Upper lobe of left lung (tissue), 6 donors: ENCODE measurements at regions not wholly inside any gene's neighbourhood (a gene's known extent, or its start where the extent isn't known, plus 50 kb on each side); places are given as distances from the start of the nearest gene placed in this dataset.

Source experiments
- ATAC-seq, 2 donors: fragments of 200-7000 bp; cut with Tn5 transposase; one replicate each; pipeline ENCODE4 v1.9.1; 2022; ENCODE audit warnings: mild to moderate bottlenecking in 2 of 2, moderate library complexity in 2 of 2; ENCODE audit not compliant: low FRiP score in 2 of 2
- DNase-seq, 2 donors: peaks; one replicate each; pipeline ENCODE4 v3.0.0-alpha.2; 2019 to 2020
- H3K27ac ChIP-seq, 4 donors: fragments of 200-600 bp; sonication (generic); one replicate each; pipeline ENCODE4 v1.5.1; 2016 to 2019
- H3K27me3 ChIP-seq, 4 donors: fragments of 200-600 bp; sonication (generic); one replicate each; pipeline ENCODE4 v1.5.1; 2017 to 2019
- H3K36me3 ChIP-seq, 4 donors: fragments of 200-600 bp; sonication (generic); one replicate each; pipeline ENCODE4 v1.5.1; 2016 to 2019
- H3K4me1 ChIP-seq, 4 donors: fragments of 200-600 bp; sonication (generic); one replicate each; pipeline ENCODE4 v1.5.1; 2018 to 2019
- H3K4me3 ChIP-seq, 4 donors: fragments of 200-600 bp; sonication (generic); one replicate each; pipeline ENCODE4 v1.5.1; 2017 to 2019; ENCODE audit warnings: mild to moderate bottlenecking in 2 of 4, moderate library complexity in 1 of 4
- H3K9me3 ChIP-seq, 4 donors: fragments of 200-600 bp; sonication (generic); one replicate each; pipeline ENCODE4 v1.5.1; 2018 to 2019
- CTCF ChIP-seq, 6 experiments: fragments of 450-650 bp in 4 of 6; fragments of 200-600 bp in 2 of 6; sonication (generic) in 2 of 6; IDR thresholded peaks; one replicate each; pipeline ENCODE4 v1.5.1; 2016 to 2019; ENCODE audit warnings: antibody characterized with exemption in 6 of 6
- EP300 ChIP-seq, 4 donors: sonication (generic); formaldehyde crosslinking; IDR thresholded peaks; one replicate each; pipeline ENCODE4 v1.5.1; 2017; ENCODE audit warnings: antibody characterized with exemption in 4 of 4, control low read depth in 2 of 4
- POLR2A ChIP-seq, 4 donors: fragments of 450-650 bp; IDR thresholded peaks; one replicate each; pipeline ENCODE4 v1.5.1; 2016 to 2017; ENCODE audit warnings: antibody characterized with exemption in 4 of 4, mild to moderate bottlenecking in 2 of 4
- POLR2AphosphoS5 ChIP-seq, 2 donors: sonication (generic); formaldehyde crosslinking; IDR thresholded peaks; one replicate each; pipeline ENCODE4 v1.5.1; 2017; ENCODE audit warnings: antibody characterized with exemption in 2 of 2
- WGBS, 2 donors: methylation state at CpG; one replicate each; pipeline ENCODE4 v1.1.5; 2017 to 2018; 5-methylcytosine and 5-hydroxymethylcytosine counted together
- donor health status: DM: no; HTN: no; CAD: no; lungs with moderate emphysema.
- donor health status: DM: no; HTN: yes; CAD: no; lungs with severe emphysema.

DNA sequence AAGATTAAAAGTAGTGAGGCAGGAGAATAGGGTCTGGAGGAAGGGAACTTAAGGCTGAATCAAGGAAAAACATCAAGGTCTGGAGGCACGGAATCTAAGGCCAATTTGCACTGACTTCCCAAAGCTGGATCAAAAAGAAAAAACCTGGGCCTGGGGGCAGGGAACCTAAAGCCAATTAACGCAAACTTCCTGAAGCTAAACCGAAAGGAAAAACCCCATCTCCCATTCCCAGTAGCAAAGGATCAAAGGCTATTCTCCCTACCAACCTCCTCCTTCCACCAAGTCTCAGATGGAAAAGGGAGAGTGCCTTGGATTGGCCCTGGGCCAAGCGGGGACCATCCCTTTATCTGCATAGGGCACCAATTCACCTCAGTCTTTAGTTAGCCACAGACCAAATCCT, 384.2 kb downstream of the GRIN2B start:
- WGBS, 2 donors = 81 to 84% methylated on average over 4 of the region's 4 CpGs
- H3K27ac ChIP-seq = no peak overlapping the region
- no peak for ATAC-seq
- no peak overlapping the region for H3K4me3 ChIP-seq
- H3K27me3 ChIP-seq = no peaks in the 10 kb centered on the region
- no peaks in the 10 kb centered on the region for H3K9me3 ChIP-seq
- H3K36me3 ChIP-seq = no peaks in the 10 kb centered on the region
- no peak for DNase-seq
- TF ChIP-seq POLR2AphosphoS5 (IDR thresholded peaks at IDR 0.05) = no peak
- TF ChIP-seq POLR2A (IDR thresholded peaks at IDR 0.05) = no peak
- TF ChIP-seq EP300 (IDR thresholded peaks at IDR 0.05) = no peak
- no peak for TF ChIP-seq CTCF (IDR thresholded peaks at IDR 0.05)
- H3K4me1 ChIP-seq = no peaks in the 10 kb centered on the region

- Histone ChIP-seq H3K4me3 (no peak overlapping the region), H3K4me1 (no peaks in the 10 kb centered on the region), H3K9me3 (no peaks in the 10 kb centered on the region), H3K27ac (no peak overlapping the region), H3K27me3 (no peaks in the 10 kb centered on the region), H3K36me3 (no peaks in the 10 kb centered on the region)
- TF ChIP-seq CTCF (IDR thresholded peaks at IDR 0.05) (no peak), POLR2AphosphoS5 (IDR thresholded peaks at IDR 0.05) (no peak), POLR2A (IDR thresholded peaks at IDR 0.05) (no peak), EP300 (IDR thresholded peaks at IDR 0.05) (no peak)
- DNase-seq = no peak
- ATAC-seq = no peak
- 81 to 93% methylated on average over 1 of the region's 1 CpG for whole genome bisulfite sequencing, 2 donors
Measured at GRCh38 chr12:13596714-13597113, 384.7 kb downstream of the GRIN2B start.

DNA sequence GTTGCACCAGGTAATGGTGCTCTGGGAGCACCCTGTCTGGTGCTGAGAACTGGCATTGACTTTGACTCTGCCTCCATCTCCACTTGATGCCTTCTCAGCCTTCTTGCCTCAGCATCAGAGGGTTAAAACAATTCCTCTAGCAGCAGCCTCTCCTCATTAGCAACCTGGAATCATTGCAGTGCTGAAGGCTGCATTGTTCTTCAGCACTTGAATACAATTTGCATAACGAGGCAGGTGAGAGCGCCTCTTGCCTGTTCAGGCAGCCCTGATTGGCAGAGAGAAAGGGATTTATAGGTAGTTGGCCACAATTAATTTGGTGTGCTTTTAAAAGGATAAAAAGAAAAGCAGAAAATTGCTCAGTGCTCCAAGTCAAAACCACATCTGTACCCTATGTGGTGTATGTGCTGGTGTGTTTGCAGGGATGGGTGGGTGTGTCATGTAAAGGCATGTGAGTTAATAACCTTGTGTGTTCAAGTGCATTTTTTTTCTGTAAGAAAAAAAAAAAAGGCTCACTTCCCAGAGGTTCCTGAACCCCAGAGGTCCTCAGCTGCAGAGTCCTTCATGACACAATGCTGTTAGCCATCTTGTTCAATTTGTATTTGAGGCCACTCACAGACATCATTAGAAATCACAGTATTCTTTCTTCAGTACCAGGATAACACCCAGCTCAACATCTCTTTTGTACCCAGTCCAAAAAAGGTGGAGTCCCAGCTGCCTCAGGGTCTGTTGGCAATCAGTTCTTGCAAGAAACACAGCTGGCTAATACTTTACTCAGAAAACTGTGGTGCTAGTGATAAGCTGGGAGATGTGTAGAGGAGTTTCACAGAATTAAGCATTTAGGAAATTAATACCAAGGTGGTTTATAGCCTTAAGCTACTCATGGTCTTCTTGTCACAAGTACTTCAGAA, 385.6 kb downstream of the GRIN2B start:
- no peaks in the 10 kb centered on the region for H3K9me3 ChIP-seq
- no peak overlapping the region for H3K4me3 ChIP-seq
- H3K27ac ChIP-seq = no peak overlapping the region
- no peak for DNase-seq
- no peak for TF ChIP-seq CTCF (IDR thresholded peaks at IDR 0.05)
- no peaks in the 10 kb centered on the region for H3K27me3 ChIP-seq
- no peaks in the 10 kb centered on the region for H3K36me3 ChIP-seq
- no peak for ATAC-seq
- H3K4me1 ChIP-seq = no peaks in the 10 kb centered on the region
- WGBS, 2 donors = 83 to 90% methylated on average over 2 of the region's 2 CpGs

DNA sequence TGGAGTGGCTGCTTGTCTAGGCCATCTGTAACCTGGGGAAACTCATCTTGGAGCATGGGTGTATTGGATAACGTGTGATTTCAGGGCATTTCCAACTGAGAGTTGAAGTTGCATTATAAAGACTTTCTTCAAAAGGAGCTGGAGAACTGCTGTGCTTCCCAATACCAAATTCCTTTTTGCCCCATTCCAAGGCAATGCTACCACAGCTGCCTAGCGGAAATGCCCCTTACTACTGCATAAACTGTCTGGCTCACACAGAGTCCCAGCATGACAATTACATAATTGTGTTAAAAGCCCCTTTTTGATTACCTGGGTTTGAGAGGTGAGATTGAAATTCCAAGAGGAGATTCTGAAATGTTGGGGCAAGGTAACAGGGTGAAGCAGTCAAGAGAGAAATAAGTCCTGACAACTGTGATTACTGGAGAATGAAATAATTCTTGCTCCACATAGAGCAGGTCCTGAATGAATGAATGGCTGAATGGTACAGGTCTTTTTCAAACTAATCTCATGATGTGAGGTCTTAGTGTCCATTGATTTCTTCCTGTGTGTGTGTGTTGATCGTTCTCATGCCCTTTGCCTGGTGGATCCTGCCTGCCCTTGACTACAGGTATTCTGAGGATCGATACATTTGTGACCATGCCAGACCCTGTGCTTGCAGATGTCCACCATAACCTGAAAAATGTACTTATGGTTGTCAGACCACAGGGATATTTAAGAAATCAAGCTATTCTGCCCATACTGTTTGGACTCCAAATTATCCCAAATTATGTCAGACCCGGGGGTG, 386.5 kb downstream of the GRIN2B start:
- TF ChIP-seq EP300 (IDR thresholded peaks at IDR 0.05) (no peak), CTCF (IDR thresholded peaks at IDR 0.05) (no peak), POLR2A (IDR thresholded peaks at IDR 0.05) (no peak), POLR2AphosphoS5 (IDR thresholded peaks at IDR 0.05) (no peak)
- no peak overlapping the region for H3K27ac ChIP-seq
- H3K27me3 ChIP-seq = no peaks in the 10 kb centered on the region
- no peaks in the 10 kb centered on the region for H3K9me3 ChIP-seq
- no peaks in the 10 kb centered on the region for H3K4me1 ChIP-seq
- no peak for DNase-seq
- H3K36me3 ChIP-seq = no peaks in the 10 kb centered on the region
- no peak overlapping the region for H3K4me3 ChIP-seq
- WGBS, 2 donors = 79 to 90% methylated on average over 5 of the region's 5 CpGs
- ATAC-seq = no peak
